ENCODE measurements at regions not wholly inside any gene's neighbourhood (a gene's known extent, or its start where the extent isn't known, plus 50 kb on each side); places are given as distances from the start of the nearest gene placed in this dataset.

DNA sequence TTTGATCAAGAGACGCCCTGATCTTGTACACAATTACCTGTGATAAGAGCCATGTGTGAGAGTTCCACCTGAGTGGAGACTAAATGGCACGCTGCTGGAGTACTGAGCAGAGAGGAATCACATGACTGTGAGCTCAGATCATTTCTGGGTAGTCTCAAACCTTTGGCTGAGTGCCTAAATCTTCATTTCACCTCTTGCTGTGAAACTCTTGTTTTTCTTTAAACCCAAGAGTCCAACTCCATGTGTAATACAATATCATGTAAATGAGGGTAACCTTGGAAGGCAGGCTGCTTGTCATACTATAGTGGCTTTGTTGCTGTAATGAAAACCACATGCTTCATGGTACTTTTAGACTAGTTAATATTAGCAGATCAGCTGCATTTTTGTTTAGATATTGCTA, 156.9 kb downstream of the CAND1 start:
- no peak for DNase-seq (ENCODE audit: low read depth in 2 of 2)

- DNase-seq (ENCODE audit: low read depth in 2 of 2) = no peak
These were observed 158.2 kb downstream of the CAND1 start for GRCh38 chr12:67427336-67427735.

- DNase-seq (ENCODE audit: low read depth in 2 of 2) = no peak
These were observed 159.3 kb downstream of the CAND1 start for GRCh38 chr12:67428431-67428830.

DNA sequence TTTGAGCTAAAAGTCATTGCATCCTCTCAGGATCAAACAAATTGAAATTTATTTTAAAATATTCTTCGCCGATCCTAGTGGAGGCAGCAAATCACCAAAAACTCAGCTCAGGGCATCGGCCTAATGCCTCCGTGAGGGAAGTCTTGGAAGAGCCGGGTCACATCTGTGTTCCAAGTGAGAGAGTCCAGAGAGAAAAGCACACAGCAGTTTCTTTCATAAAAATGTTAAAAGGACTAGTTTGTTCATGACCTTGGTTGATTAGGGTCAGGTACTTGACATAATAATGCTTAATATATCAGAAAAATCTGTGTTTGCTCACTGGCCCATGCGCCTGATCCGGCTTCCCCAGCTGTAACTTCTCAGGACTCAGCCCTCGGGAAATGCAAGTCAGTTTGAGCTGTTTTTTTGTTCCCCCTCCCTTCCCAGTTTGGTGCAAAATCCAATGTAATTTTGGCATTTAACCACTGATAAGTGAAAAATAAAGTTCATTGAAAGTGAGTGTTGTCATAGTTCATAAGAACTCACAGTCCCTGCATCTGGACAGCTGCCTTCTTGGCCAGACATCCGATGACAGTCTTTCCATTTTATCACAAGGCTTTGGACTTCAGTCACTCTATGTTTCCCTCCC, 161.7 kb downstream of the CAND1 start:
- DNase-seq (ENCODE audit: low read depth in 2 of 2) = no peak

DNA sequence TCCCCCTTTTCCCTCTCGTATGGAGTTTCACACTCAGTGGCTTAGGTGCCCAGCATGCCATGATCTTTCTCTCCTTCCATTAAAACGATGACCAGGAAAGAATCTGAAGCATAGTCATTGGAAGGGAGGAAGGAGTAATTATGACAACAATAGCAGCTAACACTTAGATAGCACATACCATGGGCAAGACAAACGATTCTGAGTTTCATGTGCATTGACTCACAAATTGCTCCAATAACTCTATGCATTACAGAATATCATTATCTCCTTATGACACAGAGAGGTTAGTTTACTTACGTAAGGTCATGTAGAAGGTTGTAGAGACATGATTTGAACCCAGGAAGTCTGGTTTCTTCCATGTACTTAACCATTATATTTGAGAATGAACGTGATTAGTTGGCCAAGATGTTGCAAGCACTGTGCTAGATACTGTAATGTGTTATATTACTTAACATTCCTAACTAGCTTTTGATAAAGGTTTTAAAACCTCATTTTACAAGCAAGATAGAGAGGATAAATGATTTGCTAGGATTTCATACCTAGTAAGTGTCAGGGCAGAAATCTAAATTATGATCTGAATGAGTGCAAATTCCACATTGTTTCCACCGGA, 162.4 kb downstream of the CAND1 start:
- no peak for DNase-seq (ENCODE audit: low read depth in 2 of 2)

DNA sequence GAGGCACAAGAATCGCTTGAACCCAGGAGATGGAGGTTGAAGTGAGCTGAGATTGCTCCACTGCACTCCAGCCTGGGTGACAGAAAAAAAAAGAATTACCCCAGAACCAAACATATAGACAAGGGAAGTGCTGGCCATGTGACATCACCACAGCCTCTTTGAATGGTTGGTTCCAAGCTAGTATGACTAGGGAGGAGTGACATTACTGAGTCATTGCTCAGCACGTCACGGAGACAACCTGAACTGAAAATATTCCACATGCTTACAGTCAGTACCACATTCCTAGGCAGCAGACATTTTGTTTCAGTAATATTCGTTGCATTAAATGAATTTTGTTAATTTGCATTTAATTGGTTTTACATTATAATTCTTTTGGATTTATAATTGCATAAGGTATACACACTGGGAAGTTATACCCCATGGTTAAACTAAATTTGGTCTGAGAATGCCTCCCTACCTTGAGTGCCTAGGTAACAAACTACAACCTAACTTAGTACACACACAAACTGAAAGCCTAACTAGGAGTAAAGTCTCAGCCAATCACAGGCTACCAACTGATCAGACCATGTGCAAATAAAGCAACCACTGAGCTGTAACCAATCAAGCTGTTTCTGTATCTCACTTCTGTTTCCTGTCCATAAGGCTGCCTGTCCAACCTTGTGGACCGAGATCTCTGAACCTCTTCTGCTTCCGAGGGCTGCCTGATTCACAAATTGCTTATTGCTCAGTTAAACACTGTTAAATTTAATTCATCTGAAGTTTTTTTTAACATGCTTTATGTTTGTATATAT, 164.4 kb downstream of the CAND1 start:
- DNase-seq (ENCODE audit: low read depth in 2 of 2) = no peak

DNA sequence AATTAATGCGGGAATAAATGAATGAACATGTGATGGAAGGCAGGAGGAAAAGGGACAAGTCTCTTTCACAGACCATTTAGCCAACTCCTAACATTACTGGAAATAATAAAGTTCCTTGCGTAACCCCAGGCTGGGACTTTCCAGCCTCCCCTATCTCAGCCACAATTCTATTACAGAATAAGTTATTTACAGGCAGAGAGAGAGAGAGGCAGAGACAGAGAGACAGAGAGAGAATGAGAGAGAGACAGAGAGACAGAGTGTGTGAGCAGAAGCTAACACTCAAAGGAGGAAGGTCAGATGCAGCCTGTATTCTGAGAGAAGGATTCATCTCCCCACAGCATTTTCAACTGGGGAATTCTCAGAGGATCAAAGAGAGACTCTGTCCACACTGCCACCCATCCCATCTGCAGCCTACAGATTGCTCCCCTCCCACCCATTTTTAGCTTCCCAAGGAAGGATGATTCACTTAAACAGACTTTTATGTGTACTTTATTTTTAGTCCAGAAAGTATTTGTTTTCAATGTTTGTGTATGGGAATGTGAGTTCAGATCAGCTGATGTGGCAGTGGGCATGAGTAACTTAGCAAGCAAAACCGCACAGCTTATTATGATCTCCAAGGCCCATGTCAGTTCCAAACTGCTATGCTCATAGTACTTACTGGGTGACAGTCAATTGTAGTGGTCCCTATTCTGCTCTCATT, 165.7 kb downstream of the CAND1 start:
- DNase-seq (ENCODE audit: low read depth in 2 of 2) = no peak

DNA sequence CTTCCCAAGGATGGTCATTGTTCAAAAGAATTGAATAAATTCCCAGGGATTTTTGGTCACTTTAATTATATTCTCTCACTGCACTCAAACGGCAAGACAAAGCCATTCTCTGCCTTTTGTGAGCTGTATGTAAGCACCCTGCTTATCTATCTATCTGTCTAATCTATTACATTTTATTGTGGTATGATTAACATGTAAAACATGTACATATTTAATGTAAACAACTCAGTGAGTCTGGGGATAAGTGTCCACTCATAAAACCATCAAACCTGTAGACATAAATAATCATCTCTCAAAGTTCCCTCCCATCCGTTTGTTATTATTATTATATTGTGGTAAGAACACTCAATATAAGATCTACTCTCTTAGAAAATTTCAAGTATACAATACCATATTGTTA, 167.1 kb downstream of the CAND1 start:
- DNase-seq (ENCODE audit: low read depth in 2 of 2) = no peak

DNA sequence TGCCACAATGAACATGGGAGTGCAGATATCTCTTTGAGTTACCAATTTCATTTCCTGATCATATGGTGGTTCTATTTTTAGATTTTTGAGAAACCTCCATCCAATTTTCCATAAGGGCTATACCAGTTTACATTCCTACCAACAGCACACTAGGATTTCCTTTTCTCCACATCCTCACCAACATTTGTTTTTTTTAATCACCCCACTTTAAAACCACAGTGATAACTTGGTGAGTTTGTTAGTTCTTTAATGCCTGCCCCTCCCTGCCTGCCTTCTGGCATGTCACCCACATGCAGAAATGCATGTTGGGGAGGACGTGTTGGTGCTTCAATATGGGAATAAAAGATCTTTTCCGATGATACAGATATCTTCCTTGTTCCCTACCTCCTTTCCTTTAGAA, 167.9 kb downstream of the CAND1 start:
- DNase-seq (ENCODE audit: low read depth in 2 of 2) = no peak

GRCh38 chr12:67439611-67440010, 170.5 kb downstream of the CAND1 start:
- no peak for DNase-seq (ENCODE audit: low read depth in 2 of 2)

- peak; percentile 50 to 56 for DNase-seq (ENCODE audit: low read depth in 2 of 2)
These were observed 172.7 kb downstream of the CAND1 start for GRCh38 chr12:67441736-67442346.

GRCh38 chr12:67442347-67442841, 173.2 kb downstream of the CAND1 start:
- no peak for DNase-seq (ENCODE audit: low read depth in 2 of 2)

- no peak for DNase-seq (ENCODE audit: low read depth in 2 of 2)
These were observed 173.7 kb downstream of the CAND1 start for GRCh38 chr12:67442896-67443295.

DNA sequence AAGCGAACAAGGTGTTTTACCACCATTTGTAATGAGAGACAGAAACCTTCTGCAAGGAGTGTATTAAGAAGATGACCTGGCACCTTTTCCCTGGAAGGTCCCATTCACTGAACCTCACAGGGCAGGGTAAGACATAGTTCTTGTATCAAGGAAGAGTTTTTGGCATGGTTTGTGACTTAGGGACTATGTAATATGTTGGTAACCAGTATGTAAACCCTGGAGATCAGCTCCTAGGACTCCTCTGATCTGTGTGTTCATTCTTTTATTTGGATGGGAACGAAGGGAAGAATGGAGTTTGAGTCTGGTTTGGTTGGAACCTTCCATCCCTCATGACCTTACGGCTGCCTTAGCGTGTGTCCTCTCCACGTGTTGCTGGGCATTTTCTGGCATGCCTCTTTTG, 175.4 kb downstream of the CAND1 start:
- no peak for DNase-seq (ENCODE audit: low read depth in 2 of 2)

- DNase-seq (ENCODE audit: low read depth in 2 of 2) = no peak
These were observed 177.6 kb downstream of the CAND1 start for GRCh38 chr12:67446716-67447115.

DNA sequence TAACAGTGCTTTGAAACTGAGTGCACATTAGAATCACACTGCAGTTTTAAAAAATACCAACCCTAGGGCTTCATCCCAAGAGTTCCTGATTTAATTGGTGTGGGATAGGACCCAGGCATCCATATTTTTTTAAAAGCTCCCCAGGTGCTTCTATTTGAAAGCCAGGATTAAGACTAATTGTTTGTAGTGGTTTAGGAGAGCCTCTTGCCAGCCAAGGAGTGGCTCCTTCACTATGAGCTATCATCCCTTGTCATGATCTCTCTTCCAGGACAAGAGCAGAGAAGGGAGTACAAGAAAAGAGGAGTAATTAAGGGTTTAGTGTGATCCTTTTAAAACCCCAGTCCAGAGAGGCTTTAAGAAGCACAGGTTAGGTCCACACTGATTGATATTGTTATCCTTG, 178.0 kb downstream of the CAND1 start:
- DNase-seq (ENCODE audit: low read depth in 2 of 2) = no peak

DNA sequence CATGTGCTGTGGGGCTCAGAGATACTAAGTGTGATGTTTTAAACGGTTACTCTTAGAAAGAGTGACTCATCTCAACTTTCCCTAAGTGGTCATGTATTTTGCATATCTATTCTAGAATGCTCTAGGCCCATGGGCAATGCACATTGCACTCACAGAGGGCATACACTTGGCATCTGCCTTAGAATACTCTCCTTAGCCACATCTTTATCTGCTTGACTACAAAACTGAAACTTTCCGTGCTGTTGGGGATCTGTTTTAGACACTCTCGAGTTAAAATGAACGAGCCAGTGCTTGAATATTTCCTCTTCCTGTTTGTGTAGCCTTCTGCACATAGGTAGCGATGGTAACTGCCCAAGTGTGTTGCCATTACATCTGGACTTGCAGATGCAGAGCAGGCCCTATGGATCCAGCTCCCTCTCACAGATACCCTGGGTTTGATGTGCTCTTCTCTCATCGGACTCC, 180.5 kb downstream of the CAND1 start:
- DNase-seq (ENCODE audit: low read depth in 2 of 2) = no peak

- no peak for DNase-seq (ENCODE audit: low read depth in 2 of 2)
These were observed 181.3 kb downstream of the CAND1 start for GRCh38 chr12:67450441-67450840.

DNA sequence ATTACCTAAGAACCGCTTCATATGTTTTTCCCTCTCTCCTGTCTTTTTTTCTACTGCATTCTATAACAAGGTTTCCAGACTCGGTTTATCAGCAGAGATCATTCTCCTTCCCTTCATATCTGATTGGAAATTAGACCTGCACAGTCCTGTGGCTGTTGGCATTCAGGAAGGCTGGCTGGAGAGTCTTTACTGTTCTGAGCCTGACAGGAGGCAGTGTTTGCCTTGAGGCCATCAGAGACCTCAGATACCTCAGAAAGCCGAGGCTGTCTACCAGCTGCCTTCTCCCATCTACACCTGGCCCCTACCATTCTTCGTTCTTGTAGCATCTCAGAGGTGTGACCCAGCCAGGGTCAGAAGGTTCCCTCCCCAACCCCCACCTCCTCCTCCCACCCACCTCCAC, 182.0 kb downstream of the CAND1 start:
- no peak for DNase-seq (ENCODE audit: low read depth in 2 of 2)

DNA sequence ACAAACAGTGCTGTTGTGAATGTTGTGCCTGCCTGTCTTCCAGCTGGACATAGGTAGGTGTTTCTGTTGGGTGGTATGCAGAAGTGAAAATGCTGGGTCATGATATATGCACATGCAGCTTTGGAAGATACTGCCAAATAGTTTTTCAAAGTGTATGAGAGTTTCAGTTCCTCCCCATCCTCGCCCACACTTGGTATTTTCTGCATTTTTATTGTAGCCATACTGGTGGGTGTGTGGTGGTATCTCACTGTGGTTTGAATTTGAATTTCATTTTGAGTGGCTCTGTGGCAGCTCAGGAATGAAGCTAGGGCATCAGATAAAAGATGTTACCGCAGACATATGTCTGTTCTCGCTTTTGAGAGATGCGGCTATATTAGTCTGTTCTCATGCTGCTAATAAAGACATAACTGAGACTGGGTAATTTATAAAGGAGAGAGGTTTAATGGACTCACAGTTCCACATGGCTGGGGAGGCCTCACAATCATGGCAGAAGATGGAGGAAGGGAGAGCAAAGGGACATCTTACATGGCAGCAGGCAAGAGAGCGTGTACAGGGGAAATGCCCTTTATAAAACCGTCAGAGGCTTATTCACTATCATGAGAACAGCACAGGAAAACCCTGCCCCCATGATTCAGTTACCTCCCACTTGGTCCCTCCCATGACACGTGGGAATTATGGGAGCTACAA, 183.1 kb downstream of the CAND1 start:
- DNase-seq (ENCODE audit: low read depth in 2 of 2) = no peak

DNA sequence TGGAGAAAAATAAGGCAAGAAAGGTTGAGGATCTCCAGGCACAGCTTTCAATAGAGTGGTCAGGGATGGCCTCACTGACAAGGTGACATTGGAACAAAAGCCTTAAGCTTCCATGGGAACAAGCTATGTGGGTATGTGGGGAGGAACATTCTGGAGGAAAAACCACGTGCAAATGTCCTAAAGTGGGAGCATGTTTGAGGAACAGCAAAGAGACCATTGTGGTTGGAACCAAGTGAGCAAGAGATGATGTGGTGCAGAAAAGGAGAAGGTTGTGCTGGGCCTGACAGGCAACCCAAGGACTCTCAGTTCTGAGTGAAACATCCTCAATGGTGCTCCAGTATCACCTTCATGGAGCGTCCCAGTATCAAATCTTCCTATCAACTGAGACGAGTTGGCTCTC, 184.0 kb downstream of the CAND1 start:
- DNase-seq (ENCODE audit: low read depth in 2 of 2) = no peak

Measured in stimulated activated CD8-positive, alpha-beta memory T cell treated with anti-CD3 and anti-CD28 coated beads, Interleukin-7, amount 100 ng/mL, for 1 hour (primary cell).